ENCODE measurements at regions not wholly inside any gene's neighbourhood (a gene's known extent, or its start where the extent isn't known, plus 50 kb on each side); places are given as distances from the start of the nearest gene placed in this dataset.
"Not testable (repeated sequence)": the region's sequence is repeated elsewhere in the genome, so short reads cannot be mapped to it uniquely, and the experiment has no call there.

DNA sequence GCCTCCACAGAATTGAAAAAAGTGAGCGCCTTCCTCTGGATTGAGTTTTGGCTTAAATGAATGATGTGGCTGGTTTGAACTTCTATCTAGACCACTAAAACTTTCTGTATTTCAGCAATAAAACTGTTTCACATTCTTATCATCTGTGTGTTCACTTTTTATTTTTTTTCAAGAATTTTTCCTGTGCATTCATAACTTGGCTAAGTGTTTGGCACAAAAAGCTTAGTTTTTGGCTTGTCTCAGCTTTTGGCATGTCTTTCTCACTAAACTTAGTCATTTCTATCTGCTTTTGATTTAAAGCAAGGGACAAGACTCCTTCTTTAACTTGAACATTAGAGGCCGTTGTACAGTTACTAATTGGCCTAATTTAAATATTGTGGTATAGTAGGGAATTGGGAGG is 1015.1 kb downstream of the EPHA7 start:
- DNase-seq, result no peak

DNA sequence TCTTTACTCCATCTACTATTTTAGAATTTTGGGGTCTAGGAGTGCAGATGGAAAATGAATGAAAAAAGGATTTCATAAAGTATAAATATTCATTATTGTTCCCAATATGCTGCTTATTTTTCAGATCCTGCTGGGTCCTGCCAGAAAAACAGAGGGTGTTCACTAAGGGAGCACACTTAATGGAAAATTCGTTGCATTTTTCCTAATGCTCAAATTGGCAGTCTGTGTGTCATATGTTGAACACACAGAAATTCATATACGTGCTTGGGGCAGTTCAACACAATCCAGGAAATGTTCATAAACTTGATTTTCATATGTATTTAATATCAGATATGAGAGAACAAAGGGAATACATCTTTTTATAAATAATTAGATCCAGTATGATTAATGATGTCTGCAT is 1019.4 kb downstream of the EPHA7 start:
- DNase-seq, result no peak

GRCh38 chr6:92388706-92389105 is 1030.7 kb downstream of the EPHA7 start:
- DNase-seq, result not testable (repeated sequence)

DNA sequence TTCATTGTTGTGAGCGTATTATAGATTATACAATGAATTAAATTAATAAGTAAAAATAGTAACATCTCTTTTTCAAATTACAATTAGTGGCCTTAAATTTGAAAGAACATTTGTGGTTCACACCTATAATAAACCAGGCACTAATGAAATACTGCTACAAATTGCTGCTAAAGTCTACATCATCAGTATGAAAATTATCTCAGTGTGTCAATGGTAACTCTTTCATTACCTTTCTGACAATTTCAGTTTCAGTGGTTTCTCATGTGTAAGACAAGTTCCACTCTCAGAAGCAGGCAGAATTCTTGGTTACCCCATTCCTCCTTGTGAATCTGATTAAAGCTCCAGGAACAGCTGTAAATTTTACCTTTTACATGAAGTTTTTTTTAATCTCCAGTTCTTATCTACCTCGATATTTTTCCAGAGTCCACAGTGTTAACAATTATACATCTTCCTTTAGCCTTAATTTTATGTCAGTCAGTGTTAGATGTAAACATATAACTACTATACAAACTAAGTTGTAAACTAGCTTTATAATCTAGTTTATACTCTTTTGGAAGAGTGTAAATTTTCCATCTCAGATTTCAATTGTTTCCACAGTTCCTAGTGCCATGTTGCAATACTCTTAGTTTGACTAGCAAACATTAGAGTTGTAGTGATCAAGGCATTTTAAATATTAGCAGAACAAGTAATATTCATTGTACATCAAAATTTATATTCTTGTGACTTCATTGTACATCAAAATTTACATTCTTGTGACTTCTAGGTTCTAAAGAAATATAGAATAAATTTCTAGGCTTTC is 1038.4 kb downstream of the EPHA7 start:
- no peak for DNase-seq

- no peak for DNase-seq
Observed at GRCh38 chr6:92377137-92377536, 1042.2 kb downstream of the EPHA7 start.

DNA sequence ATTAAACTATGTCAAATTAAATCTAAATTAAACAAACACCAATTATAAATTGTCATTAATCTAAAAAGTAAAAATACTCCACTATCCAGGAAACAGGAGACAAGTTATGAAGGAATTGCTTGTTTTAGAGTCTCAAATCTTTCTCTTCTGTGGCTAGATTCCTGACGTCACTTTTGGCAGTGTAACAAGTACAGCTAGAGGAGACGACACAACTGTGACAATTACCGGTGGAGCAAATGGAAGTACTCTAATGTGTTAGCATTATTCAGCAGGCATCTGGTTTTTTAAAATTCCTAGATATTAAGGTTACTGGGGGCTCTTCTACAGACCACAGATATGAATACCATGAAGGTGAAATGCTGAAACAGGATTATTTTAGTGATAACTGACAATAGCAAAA is 1042.7 kb downstream of the EPHA7 start:
- no peak for DNase-seq

DNA sequence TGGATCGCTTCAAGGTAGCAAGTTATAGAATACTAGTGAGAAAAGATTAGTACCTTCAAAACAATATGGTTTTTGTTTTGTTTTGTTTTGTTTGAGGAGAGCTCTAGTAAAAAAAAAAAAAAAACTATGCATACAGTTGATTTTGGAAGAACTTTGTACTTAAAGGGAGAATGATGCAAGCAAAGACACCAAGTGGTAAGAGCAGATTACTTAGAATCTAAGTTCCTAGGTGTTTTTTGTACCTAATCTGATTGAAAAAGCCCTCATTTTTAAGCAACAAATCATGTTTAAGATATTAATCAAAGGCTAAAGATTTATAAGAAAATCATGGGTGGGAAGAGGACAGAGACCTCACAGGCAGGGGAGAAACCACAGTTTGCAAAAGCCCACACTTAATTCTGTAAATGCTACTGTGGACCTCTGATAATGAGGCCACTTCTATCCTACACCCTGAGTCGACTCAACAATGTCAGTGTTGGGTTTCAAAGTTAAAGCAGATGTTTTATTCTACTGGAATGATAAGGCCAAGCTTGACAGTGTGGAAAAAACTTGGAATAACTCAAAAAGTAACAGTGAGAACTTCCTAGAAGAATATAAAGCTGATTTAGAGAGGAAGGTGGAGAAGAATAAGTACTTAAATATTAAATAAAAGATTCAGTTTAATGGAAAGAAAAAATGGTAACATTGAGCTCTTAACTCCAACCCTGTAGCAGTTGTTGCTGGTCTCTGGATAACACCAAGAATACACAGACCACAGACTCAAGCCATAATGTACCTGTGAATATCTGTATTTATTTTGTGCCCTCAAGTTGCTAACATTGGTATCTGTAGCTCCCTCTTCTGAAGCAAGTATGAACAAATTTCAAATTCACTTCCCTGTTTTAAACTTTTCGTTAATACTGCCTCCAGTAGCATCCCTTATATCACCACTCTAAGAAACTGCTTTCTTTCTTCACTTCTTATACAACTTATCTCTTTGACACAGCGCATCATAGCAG is 1047.8 kb downstream of the EPHA7 start:
- DNase-seq, result no peak

- no peak for DNase-seq
Observed at GRCh38 chr6:92369309-92369708, 1050.0 kb downstream of the EPHA7 start.

DNA sequence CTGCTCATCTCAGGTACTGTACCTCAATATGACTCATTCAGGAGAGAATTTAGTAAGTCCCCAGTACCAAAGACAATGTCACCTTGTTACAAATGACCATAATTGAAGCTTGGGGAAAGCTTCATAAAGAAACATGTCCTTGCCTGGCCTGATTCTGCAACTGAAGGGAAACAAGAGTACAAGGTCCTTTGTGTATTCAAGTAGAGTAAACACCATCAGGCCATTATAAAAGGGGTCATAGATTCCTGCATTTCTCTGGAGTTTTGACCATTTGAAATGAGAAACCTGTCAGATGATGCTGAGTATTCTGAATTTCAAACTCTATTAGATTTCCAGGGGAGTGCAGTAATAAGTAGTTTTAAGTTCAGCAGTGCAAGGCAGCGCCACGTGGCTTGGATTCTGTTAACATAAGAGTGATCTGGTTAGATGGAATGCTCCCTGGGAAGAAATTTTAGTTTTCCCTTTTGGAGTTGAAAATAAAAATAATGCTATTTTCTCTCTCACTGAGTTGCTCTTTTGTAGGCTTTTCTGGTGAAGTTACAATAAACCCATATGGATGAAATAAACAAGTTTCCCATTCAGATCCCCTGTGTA is 1054.3 kb downstream of the EPHA7 start:
- DNase-seq, result no peak

- no peak for DNase-seq
Observed at GRCh38 chr6:92363111-92363510, 1056.2 kb downstream of the EPHA7 start.

- no peak for DNase-seq
Observed at GRCh38 chr6:92362404-92362803, 1057.0 kb downstream of the EPHA7 start.

DNA sequence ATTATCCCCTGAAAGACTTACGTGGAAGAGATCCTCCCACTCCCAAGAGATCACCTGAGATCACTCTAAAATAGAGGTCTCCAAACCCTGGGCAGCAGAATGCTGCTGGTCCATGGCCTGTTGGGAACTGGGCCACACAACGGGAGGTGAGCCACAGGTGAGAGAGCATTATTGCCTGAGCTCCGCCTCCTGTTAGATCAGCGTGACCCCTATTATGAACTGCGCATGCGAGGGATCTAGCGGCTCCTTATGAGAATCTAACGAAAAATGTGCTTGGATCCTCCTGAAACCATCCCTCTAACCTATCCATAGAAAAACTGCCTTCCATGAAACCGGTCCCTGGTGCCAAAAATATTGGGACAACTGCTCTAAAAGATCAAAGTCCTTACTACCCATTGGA is 1057.4 kb downstream of the EPHA7 start:
- DNase-seq, result no peak

DNA sequence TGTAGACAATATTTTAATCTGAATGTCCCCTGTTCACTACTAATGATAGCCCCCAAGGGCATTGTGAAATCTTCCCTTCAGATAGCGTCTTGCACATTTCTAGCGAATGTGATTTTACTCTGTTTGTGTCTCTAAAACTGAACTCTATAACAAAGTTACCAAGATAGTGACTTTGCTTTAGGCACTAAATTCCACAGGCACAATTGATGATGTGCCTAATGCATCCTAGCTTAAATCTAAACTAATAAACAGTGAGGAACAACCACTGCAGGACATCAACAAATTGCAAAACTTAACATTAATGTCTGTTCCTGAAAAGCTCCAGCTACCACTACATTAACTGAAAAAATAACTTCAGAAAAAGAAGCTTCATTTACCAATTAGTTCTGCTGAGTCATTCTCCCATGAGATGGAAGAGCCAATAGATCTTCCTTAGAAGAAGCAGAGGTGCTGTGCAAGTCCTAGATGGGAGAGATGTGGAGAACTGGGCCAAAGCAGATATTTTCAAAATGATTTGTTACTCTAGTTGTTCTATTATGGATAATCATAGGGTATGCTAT is 1065.0 kb downstream of the EPHA7 start:
- DNase-seq, result no peak

DNA sequence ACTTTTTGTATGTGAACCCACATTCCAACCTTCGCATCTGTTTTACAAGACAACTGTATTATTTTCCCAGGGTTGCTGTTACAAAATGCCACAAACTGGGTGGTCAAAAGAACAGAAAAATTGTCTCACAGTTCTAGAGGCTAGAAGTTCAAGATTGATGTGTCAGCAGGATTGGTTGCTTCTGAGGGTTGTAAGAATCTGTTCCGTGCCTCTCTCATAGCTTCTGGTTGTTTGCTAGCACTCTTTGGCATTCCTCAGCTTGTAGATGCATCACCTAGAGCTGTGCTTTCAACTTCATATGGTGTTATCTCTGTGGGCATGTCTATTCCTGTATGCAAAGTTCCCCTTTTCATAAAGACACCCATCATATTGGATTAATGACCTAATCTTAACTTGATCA is 1067.2 kb downstream of the EPHA7 start:
- DNase-seq, result no peak

- no peak for DNase-seq
Observed at GRCh38 chr6:92341201-92341600, 1078.2 kb downstream of the EPHA7 start.

GRCh38 chr6:92339936-92340640 is 1079.3 kb downstream of the EPHA7 start:
- DNase-seq, result no peak

DNA sequence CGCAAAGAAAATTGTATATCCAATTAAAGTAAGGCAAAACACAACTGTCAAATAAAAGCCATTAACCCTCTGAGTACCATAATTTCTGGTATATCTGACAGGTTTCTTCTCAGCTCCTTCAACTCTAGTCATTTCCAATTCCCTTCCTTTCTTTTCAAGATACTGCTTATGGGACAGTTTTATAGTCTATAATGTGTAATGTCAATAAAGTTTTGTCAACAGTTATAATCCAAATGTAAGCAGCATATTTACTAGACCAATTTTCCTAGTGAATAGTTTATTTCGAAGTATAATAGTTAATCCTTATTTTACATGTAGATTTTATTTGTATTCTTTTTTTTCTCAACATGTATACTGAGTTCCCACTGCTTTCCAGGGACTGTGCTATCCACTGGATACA is 1081.8 kb downstream of the EPHA7 start:
- no peak for DNase-seq

- no peak for DNase-seq
Observed at GRCh38 chr6:92329208-92329847, 1090.0 kb downstream of the EPHA7 start.

DNA sequence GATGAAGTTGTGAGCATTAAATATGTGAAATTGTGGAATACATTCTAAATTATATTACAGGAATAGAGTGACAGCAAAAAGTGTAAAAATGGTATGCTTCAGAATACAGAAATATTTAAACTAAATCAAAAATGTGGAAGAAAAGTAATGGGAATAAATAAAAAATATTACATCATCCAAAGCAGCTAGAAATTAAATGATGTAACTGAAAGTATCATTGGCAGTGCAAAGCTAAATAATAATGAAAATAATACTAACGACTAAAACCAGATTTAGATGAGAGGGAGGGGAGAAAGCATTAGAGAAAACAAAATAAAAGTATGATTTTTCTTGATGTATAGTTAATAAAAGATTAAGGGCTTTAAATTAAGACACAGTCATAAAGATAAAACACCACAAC is 1104.0 kb downstream of the EPHA7 start:
- DNase-seq, result no peak

DNA sequence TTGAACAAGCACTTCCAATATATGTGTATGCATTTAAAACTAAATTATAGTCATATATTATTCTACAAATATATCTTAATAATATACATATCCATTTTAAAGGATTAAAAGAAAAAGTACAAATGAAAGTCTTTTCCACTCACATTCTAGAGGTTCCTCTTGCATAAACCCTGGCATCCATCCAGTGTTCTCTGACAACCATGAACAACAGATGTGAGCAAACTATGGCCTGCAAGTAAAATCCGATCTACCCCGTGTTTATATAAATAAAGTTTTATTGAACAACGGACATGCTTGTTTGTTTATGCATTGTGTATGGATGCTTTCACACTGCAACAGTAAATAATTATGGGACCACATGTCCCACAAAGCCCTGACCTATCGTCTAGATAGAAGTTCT is 1122.3 kb downstream of the EPHA7 start:
- no peak for DNase-seq

GRCh38 chr6:92292067-92292466 is 1127.3 kb downstream of the EPHA7 start:
- no peak for DNase-seq

Data from anterior cingulate cortex (tissue), 58 donors.